Caco-2 (cell line): ENCODE measurements at regions not wholly inside any gene's neighbourhood (a gene's known extent, or its start where the extent isn't known, plus 50 kb on each side); places are given as distances from the start of the nearest gene placed in this dataset.

Experiments
- BruUV-seq: library from RNA; stranded (reverse); fragments of 400-500 nt; replicated peaks from 2 replicates; lab custom pipeline; 2021; lab: Mats Ljungman, UMichigan
- CTCF ChIA-PET: fragments of 300-600 bp; sonication (Branson Sonifier 250); formaldehyde crosslinking; loops from one replicate; lab custom pipeline; 2022; ENCODE audit warnings: antibody characterized with exemption; lab: Charles Lee
- POLR2A ChIA-PET: fragments of 300-600 bp; sonication (Branson Sonifier 250); formaldehyde crosslinking; loops from one replicate; lab custom pipeline; 2022; ENCODE audit warnings: antibody characterized with exemption; lab: Charles Lee
- DNase-seq, 2 experiments: peaks; one replicate each; pipeline versions ENCODE4 v3.0.0 to v3.0.0-alpha.2; 2020 to 2022
- H3K27me3 ChIP-seq: replicated peaks from 2 replicates; pipeline ENCODE4 v1.6.0; 2011; ENCODE audit warnings: low read length; ENCODE audit not compliant: control insufficient read depth, insufficient read depth
- H3K36me3 ChIP-seq: 2 replicates; pipeline ENCODE4 v1.5.1; 2011; ENCODE audit warnings: low read length; ENCODE audit not compliant: control insufficient read depth, insufficient read depth
- H3K4me1 ChIP-seq: fragments of 250-450 bp; sonication (Bioruptor Pico); 2 replicates; pipeline ENCODE4 v1.5.1; 2020; ENCODE audit warnings: mild to moderate bottlenecking
- H3K4me3 ChIP-seq: 2 replicates; pipeline ENCODE4 v1.5.1; 2011; ENCODE audit warnings: low read depth, mild to moderate bottlenecking, control low read depth, low read length
- H3K9me3 ChIP-seq: fragments of 250-450 bp; sonication (Bioruptor Pico); 2 replicates; pipeline ENCODE4 v1.5.1; 2020; ENCODE audit warnings: mild to moderate bottlenecking, moderate library complexity
- H3K27ac Mint-ChIP-seq: one replicate; pipeline ENCODE4 v1.8.0; 2022; ENCODE audit warnings: mixed read lengths; ENCODE audit not compliant: unreplicated experiment
- H3K27me3 Mint-ChIP-seq: one replicate; pipeline ENCODE4 v1.8.0; 2022; ENCODE audit warnings: mixed read lengths; ENCODE audit not compliant: insufficient read depth, unreplicated experiment
- H3K36me3 Mint-ChIP-seq: one replicate; pipeline ENCODE4 v1.8.0; 2022; ENCODE audit warnings: mild to moderate bottlenecking, mixed read lengths; ENCODE audit not compliant: insufficient read depth, unreplicated experiment
- H3K4me1 Mint-ChIP-seq: one replicate; pipeline ENCODE4 v1.8.0; 2022; ENCODE audit warnings: low read depth, mixed read lengths; ENCODE audit not compliant: unreplicated experiment
- H3K4me3 Mint-ChIP-seq: one replicate; pipeline ENCODE4 v1.8.0; 2022; ENCODE audit warnings: mild to moderate bottlenecking, moderate library complexity, mixed read lengths; ENCODE audit not compliant: unreplicated experiment
- H3K9me3 Mint-ChIP-seq: one replicate; pipeline ENCODE4 v1.8.0; 2022; ENCODE audit warnings: mixed read lengths; ENCODE audit not compliant: unreplicated experiment
- CTCF ChIP-seq, 2 experiments: fragments of 200-600 bp in 1 of 2; IDR thresholded peaks; 1 replicate in 1 of 2; 2 replicates in 1 of 2; pipeline versions ENCODE4 v1.5.1 to v1.8.0; 2011 to 2022; ENCODE audit warnings: antibody characterized with exemption in 1 of 2, control low read depth in 1 of 2, inconsistent platforms in 1 of 2, low read depth in 1 of 2, low read length in 1 of 2, mild to moderate bottlenecking in 1 of 2, moderate library complexity in 1 of 2; ENCODE audit not compliant: insufficient read depth in 1 of 2, severe bottlenecking in 1 of 2, unreplicated experiment in 1 of 2
- intact Hi-C: fragments of 100-400 bp; cut with micrococcal nuclease; formaldehyde crosslinking; loops from one replicate; pipeline ENCODE4 v1.10.0; 2022; ENCODE audit not compliant: unreplicated experiment

GRCh38 chr2:162989507-162989906, 150.9 kb upstream of the KCNH7 start:
- Mint-ChIP-seq H3K36me3 (no peaks in the 10 kb centered on the region), H3K27me3 (no peaks in the 10 kb centered on the region), H3K4me1 (no peaks in the 10 kb centered on the region), H3K4me3 (no peak overlapping the region), H3K27ac (no peak overlapping the region), H3K9me3 (no peaks in the 10 kb centered on the region)
- no peaks in the 10 kb centered on the region for H3K4me1 ChIP-seq
- H3K4me3 ChIP-seq = no peak overlapping the region
- DNase-seq = no peak
- POLR2A ChIA-PET = no interaction called here
- intact Hi-C loops = loop anchor here (2.0 kb wide), 1 partner anchor 143 kb away; no protein-coding TSS in a partner anchor
- no peaks in the 10 kb centered on the region for H3K36me3 ChIP-seq
- CTCF ChIA-PET = no interaction called here
- TF ChIP-seq CTCF (IDR thresholded peaks at IDR 0.05; ENCODE audit: insufficient read depth in 1 of 2, low read depth in 1 of 2, low read length in 1 of 2, severe bottlenecking in 1 of 2, unreplicated experiment in 1 of 2) = no peak
- H3K9me3 ChIP-seq = no peaks in the 10 kb centered on the region
- BruUV-seq = no TSS peak
- no peaks in the 10 kb centered on the region for H3K27me3 ChIP-seq

- Mint-ChIP-seq H3K27ac (no peak overlapping the region), H3K27me3 (no peaks in the 10 kb centered on the region), H3K4me1 (no peaks in the 10 kb centered on the region), H3K36me3 (no peaks in the 10 kb centered on the region), H3K4me3 (no peak overlapping the region), H3K9me3 (no peaks in the 10 kb centered on the region)
- BruUV-seq = no TSS peak
- Histone ChIP-seq H3K4me3 (no peak overlapping the region), H3K27me3 (no peaks in the 10 kb centered on the region), H3K4me1 (no peaks in the 10 kb centered on the region), H3K36me3 (no peaks in the 10 kb centered on the region), H3K9me3 (no peaks in the 10 kb centered on the region)
- ChIA-PET POLR2A (no interaction called here), CTCF (no interaction called here)
- no peak for TF ChIP-seq CTCF (IDR thresholded peaks at IDR 0.05; ENCODE audit: insufficient read depth in 1 of 2, low read depth in 1 of 2, low read length in 1 of 2, severe bottlenecking in 1 of 2, unreplicated experiment in 1 of 2)
- no peak for DNase-seq
- intact Hi-C loops = no loop called here
These were observed 136.2 kb upstream of the KCNH7 start for GRCh38 chr2:162974771-162975170.

- no peak for TF ChIP-seq CTCF (IDR thresholded peaks at IDR 0.05; ENCODE audit: insufficient read depth in 1 of 2, low read depth in 1 of 2, low read length in 1 of 2, severe bottlenecking in 1 of 2, unreplicated experiment in 1 of 2)
- Histone ChIP-seq H3K4me1 (no peaks in the 10 kb centered on the region), H3K36me3 (no peaks in the 10 kb centered on the region), H3K27me3 (no peaks in the 10 kb centered on the region), H3K4me3 (no peak overlapping the region), H3K9me3 (no peaks in the 10 kb centered on the region)
- Mint-ChIP-seq H3K27me3 (no peaks in the 10 kb centered on the region), H3K36me3 (no peaks in the 10 kb centered on the region), H3K4me3 (no peak overlapping the region), H3K27ac (no peak overlapping the region), H3K9me3 (no peaks in the 10 kb centered on the region), H3K4me1 (no peaks in the 10 kb centered on the region)
- CTCF ChIA-PET = no interaction called here
- POLR2A ChIA-PET = no interaction called here
- BruUV-seq = no TSS peak
- DNase-seq = no peak
- intact Hi-C loops = no loop called here
These were observed 133.8 kb upstream of the KCNH7 start for GRCh38 chr2:162972383-162972782.
